Chondrocyte (in vitro differentiated cells): ENCODE measurements at regions not wholly inside any gene's neighbourhood (a gene's known extent, or its start where the extent isn't known, plus 50 kb on each side); places are given as distances from the start of the nearest gene placed in this dataset.

Source experiments
- DNase-seq: peaks from one replicate; pipeline ENCODE4 v3.0.0; 2021; ENCODE audit warnings: mixed read lengths, low spot score
- H3K27ac Mint-ChIP-seq: one replicate; pipeline ENCODE4 v1.8.0; 2021; ENCODE audit warnings: mild to moderate bottlenecking, moderate library complexity, mixed read lengths; ENCODE audit not compliant: unreplicated experiment
- H3K27me3 Mint-ChIP-seq: 2 replicates; pipeline ENCODE4 v1.8.0; 2021; ENCODE audit warnings: low read depth, mixed read lengths
- H3K36me3 Mint-ChIP-seq: 2 replicates; pipeline ENCODE4 v1.8.0; 2021; ENCODE audit warnings: low read depth, mixed read lengths
- H3K4me1 Mint-ChIP-seq: 2 replicates; pipeline ENCODE4 v1.8.0; 2021; ENCODE audit warnings: low read depth, mild to moderate bottlenecking, mixed read lengths
- H3K4me3 Mint-ChIP-seq: one replicate; pipeline ENCODE4 v1.8.0; 2021; ENCODE audit warnings: mild to moderate bottlenecking, moderate library complexity, mixed read lengths; ENCODE audit not compliant: unreplicated experiment
- H3K9me3 Mint-ChIP-seq: 2 replicates; pipeline ENCODE4 v1.8.0; 2021; ENCODE audit warnings: low read depth, mixed read lengths
- CTCF ChIP-seq: fragments of 200-600 bp; sonication (generic); IDR thresholded peaks from 2 replicates; pipeline ENCODE4 v1.5.0; 2021; ENCODE audit warnings: antibody characterized with exemption, mild to moderate bottlenecking, moderate library complexity

DNA sequence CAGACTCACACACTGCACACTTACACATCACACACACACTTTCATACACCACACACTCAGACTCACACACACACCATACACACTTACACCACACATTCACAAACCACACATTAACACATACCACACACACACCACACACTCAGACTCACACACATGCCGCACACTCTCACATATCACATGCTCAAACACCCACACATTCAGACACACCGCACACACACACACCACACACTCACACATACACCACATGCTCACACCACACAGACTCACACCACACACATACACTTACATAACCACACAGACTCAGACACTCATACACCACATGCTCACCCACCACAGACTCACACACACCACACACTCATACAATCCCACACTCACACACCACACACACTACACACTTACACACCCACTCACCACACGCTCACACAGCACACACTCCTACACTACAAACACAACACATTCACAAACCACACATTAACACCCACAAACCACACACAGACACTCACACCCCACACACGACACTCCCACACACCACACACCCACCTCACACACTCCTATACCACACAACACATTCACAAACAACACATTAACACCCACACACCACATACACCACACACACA, 125.4 kb downstream of the EVX1 start:
- no peaks in the 10 kb centered on the region for H3K9me3 Mint-ChIP-seq
- peaks cover 2% of the 10 kb centered on the region for H3K4me1 Mint-ChIP-seq
- H3K36me3 Mint-ChIP-seq, result no peaks in the 10 kb centered on the region
- TF ChIP-seq CTCF, result no peak
- no peak overlapping the region for H3K27ac Mint-ChIP-seq
- DNase-seq, result no peak
- no peak overlapping the region for H3K4me3 Mint-ChIP-seq
- peaks cover 16% of the 10 kb centered on the region for H3K27me3 Mint-ChIP-seq

GRCh38 chr7:27374958-27375841, 132.6 kb downstream of the EVX1 start:
- peaks cover 38% of the 10 kb centered on the region for H3K27me3 Mint-ChIP-seq
- H3K36me3 Mint-ChIP-seq, result no peaks in the 10 kb centered on the region
- H3K4me1 Mint-ChIP-seq, result no peaks in the 10 kb centered on the region
- DNase-seq, result no peak
- no peak for TF ChIP-seq CTCF
- no peaks in the 10 kb centered on the region for H3K9me3 Mint-ChIP-seq
- H3K4me3 Mint-ChIP-seq, result no peak overlapping the region
- no peak overlapping the region for H3K27ac Mint-ChIP-seq

- Mint-ChIP-seq H3K9me3 (no peaks in the 10 kb centered on the region), H3K4me3 (no peak overlapping the region), H3K27ac (no peak overlapping the region), H3K36me3 (no peaks in the 10 kb centered on the region), H3K27me3 (peaks cover 44% of the 10 kb centered on the region), H3K4me1 (no peaks in the 10 kb centered on the region)
- TF ChIP-seq CTCF, result no peak
- DNase-seq, result no peak
Observed at GRCh38 chr7:27375958-27376357, 133.4 kb downstream of the EVX1 start.

DNA sequence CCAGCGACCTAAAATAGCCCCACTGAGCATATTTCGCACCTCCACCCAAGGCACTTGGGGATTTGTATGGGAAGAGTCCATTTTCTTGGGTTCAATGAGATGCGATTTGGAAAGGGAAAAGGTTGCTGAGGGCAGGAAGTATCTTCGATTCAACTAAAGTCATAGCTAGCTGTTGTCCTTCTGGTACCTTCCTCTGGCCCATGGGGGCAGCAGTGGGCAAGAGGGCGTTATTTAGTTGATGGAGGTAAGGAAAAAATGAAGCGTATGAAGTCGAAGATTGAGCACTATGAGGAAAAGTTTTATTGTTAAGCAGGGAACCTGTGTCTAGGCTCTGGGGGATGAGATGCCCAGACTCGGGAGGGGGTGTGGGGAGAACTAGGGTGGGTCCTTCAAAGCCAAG, 135.4 kb downstream of the EVX1 start:
- TF ChIP-seq CTCF, result no peak
- Mint-ChIP-seq H3K4me1 (no peaks in the 10 kb centered on the region), H3K4me3 (no peak overlapping the region), H3K36me3 (no peaks in the 10 kb centered on the region), H3K9me3 (no peaks in the 10 kb centered on the region), H3K27me3 (peaks cover 49% of the 10 kb centered on the region), H3K27ac (no peak overlapping the region)
- no peak for DNase-seq

- Mint-ChIP-seq H3K27ac (no peak overlapping the region), H3K27me3 (peaks cover 43% of the 10 kb centered on the region), H3K9me3 (no peaks in the 10 kb centered on the region), H3K4me1 (no peaks in the 10 kb centered on the region), H3K4me3 (no peak overlapping the region), H3K36me3 (no peaks in the 10 kb centered on the region)
- DNase-seq, result no peak
- TF ChIP-seq CTCF, result no peak
Observed at GRCh38 chr7:27382307-27382706, 139.7 kb downstream of the EVX1 start.
